Loucy (cell line): ENCODE measurements at regions not wholly inside any gene's neighbourhood (a gene's known extent, or its start where the extent isn't known, plus 50 kb on each side); places are given as distances from the start of the nearest gene placed in this dataset.

Experiments
- H2AFZ ChIP-seq: fragments of 200-600 bp; sonication (generic); 2 replicates; pipeline ENCODE4 v1.6.0; 2016; ENCODE audit warnings: antibody characterized with exemption, mild to moderate bottlenecking, low read length, moderate library complexity
- H3F3A ChIP-seq: fragments of 200-600 bp; 2 replicates; pipeline ENCODE4 v1.6.0; 2016; ENCODE audit warnings: antibody characterized with exemption, low read depth, mild to moderate bottlenecking
- H3K27me3 ChIP-seq: fragments of 200-600 bp; sonication (generic); 2 replicates; pipeline ENCODE4 v1.6.1; 2014; ENCODE audit warnings: low read length, mild to moderate bottlenecking; ENCODE audit not compliant: insufficient read depth, poor library complexity, severe bottlenecking
- H3K36me3 ChIP-seq: fragments of 200-600 bp; sonication (generic); 2 replicates; pipeline ENCODE4 v1.6.1; 2016; ENCODE audit warnings: low read length; ENCODE audit not compliant: insufficient read depth
- H3K4me1 ChIP-seq: fragments of 200-600 bp; sonication (generic); 2 replicates; pipeline ENCODE4 v1.5.1; 2014; ENCODE audit warnings: low read length, mild to moderate bottlenecking; ENCODE audit not compliant: insufficient read depth, poor library complexity, severe bottlenecking
- H3K4me2 ChIP-seq: fragments of 200-600 bp; sonication (generic); 2 replicates; pipeline ENCODE4 v1.6.0; 2014; ENCODE audit warnings: antibody characterized with exemption, low read length, low read depth, mild to moderate bottlenecking; ENCODE audit not compliant: poor library complexity, severe bottlenecking
- H3K4me3 ChIP-seq: fragments of 200-600 bp; sonication (generic); 2 replicates; pipeline ENCODE4 v1.5.1; 2014; ENCODE audit warnings: low read length, mild to moderate bottlenecking, mixed read lengths; ENCODE audit not compliant: poor library complexity, severe bottlenecking
- H3K79me2 ChIP-seq: fragments of 200-600 bp; sonication (generic); 2 replicates; pipeline ENCODE4 v1.6.1; 2014; ENCODE audit warnings: low read length; ENCODE audit not compliant: insufficient read depth
- H3K9ac ChIP-seq: fragments of 200-600 bp; sonication (generic); 2 replicates; pipeline ENCODE4 v1.6.0; 2014; ENCODE audit warnings: mild to moderate bottlenecking, low read depth, low read length, moderate library complexity; ENCODE audit not compliant: poor library complexity, severe bottlenecking
- H3K9me2 ChIP-seq: fragments of 200-600 bp; sonication (generic); replicated peaks from 2 replicates; pipeline ENCODE4 v1.6.1; 2016; ENCODE audit warnings: low read depth, low read length, mixed read lengths
- H3K9me3 ChIP-seq: fragments of 200-600 bp; sonication (generic); 2 replicates; pipeline ENCODE4 v1.6.1; 2014; ENCODE audit warnings: mild to moderate bottlenecking, antibody characterized with exemption, low read length, low read depth; ENCODE audit not compliant: insufficient read depth
- H4K20me1 ChIP-seq: fragments of 200-600 bp; sonication (generic); 2 replicates; pipeline ENCODE4 v1.6.0; 2014; ENCODE audit warnings: antibody characterized with exemption, low read length, mild to moderate bottlenecking; ENCODE audit not compliant: insufficient read depth, poor library complexity, severe bottlenecking
- CTCF ChIP-seq: fragments of 200-600 bp; sonication (generic); conservative IDR thresholded peaks from 2 replicates; pipeline ENCODE4 v1.5.1; 2014; ENCODE audit warnings: mild to moderate bottlenecking, antibody characterized with exemption, low read length
- EZH2phosphoT487 ChIP-seq: fragments of 200-600 bp; IDR thresholded peaks from 2 replicates; pipeline ENCODE4 v1.6.1; 2018; ENCODE audit warnings: antibody characterized with exemption, mild to moderate bottlenecking, moderate library complexity, borderline replicate concordance

DNA sequence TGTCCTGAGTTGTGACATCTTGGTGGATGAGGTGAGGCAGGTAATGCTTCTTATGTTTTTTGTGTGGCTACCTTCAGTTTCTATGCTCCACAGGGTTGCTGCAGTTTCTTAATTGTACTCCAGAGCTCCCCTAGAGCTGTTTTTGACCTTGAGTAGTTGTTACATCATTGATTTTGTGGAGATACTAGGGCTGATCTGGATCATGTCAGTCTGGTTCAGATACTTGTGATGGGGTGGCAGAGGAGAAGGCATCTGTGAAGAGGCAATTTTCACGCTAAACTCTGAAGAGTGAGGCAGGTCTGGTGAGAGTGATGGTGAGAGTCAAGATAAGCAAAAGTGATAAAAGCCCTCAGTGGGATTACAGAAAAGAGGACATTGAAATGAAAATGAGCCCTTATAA is 1180.2 kb downstream of the RAPGEF2 start:
- Histone ChIP-seq H3K4me1 (no peaks in the 10 kb centered on the region), H3K36me3 (no peaks in the 10 kb centered on the region), H3K9me2 (no peaks in the 10 kb centered on the region), H3K27me3 (no peaks in the 10 kb centered on the region), H3F3A (no peaks in the 10 kb centered on the region), H3K4me2 (no peak overlapping the region), H3K79me2 (no peaks in the 10 kb centered on the region), H3K9ac (no peak overlapping the region), H3K4me3 (no peak overlapping the region), H2AFZ (no peak overlapping the region), H4K20me1 (no peaks in the 10 kb centered on the region), H3K9me3 (no peaks in the 10 kb centered on the region)
- TF ChIP-seq EZH2phosphoT487 (no peak), CTCF (no peak)

- H3K4me1 ChIP-seq, result no peaks in the 10 kb centered on the region
- no peak for TF ChIP-seq CTCF
- no peak for TF ChIP-seq EZH2phosphoT487
- no peak overlapping the region for H3K9ac ChIP-seq
- H3F3A ChIP-seq, result no peaks in the 10 kb centered on the region
- H3K27me3 ChIP-seq, result no peaks in the 10 kb centered on the region
- H2AFZ ChIP-seq, result no peak overlapping the region
- H4K20me1 ChIP-seq, result no peaks in the 10 kb centered on the region
- H3K9me2 ChIP-seq, result no peaks in the 10 kb centered on the region
- H3K79me2 ChIP-seq, result no peaks in the 10 kb centered on the region
- no peaks in the 10 kb centered on the region for H3K36me3 ChIP-seq
- no peaks in the 10 kb centered on the region for H3K9me3 ChIP-seq
- no peak overlapping the region for H3K4me2 ChIP-seq
- H3K4me3 ChIP-seq, result no peak overlapping the region
Measured at GRCh38 chr4:160284516-160284915, 1181.6 kb downstream of the RAPGEF2 start.

GRCh38 chr4:160286051-160286450 is 1183.2 kb downstream of the RAPGEF2 start:
- Histone ChIP-seq H3F3A (no peaks in the 10 kb centered on the region), H3K4me3 (no peak overlapping the region), H3K4me1 (no peaks in the 10 kb centered on the region), H3K9me2 (no peaks in the 10 kb centered on the region), H2AFZ (no peak overlapping the region), H3K36me3 (no peaks in the 10 kb centered on the region), H3K9ac (no peak overlapping the region), H3K4me2 (no peak overlapping the region), H3K79me2 (no peaks in the 10 kb centered on the region), H3K27me3 (no peaks in the 10 kb centered on the region), H3K9me3 (no peaks in the 10 kb centered on the region), H4K20me1 (no peaks in the 10 kb centered on the region)
- TF ChIP-seq EZH2phosphoT487, result no peak
- TF ChIP-seq CTCF, result no peak
